RWPE2 (cell line): ENCODE measurements at regions not wholly inside any gene's neighbourhood (a gene's known extent, or its start where the extent isn't known, plus 50 kb on each side); places are given as distances from the start of the nearest gene placed in this dataset.

Experiments used
- ATAC-seq: fragments of 200-7000 bp; cut with Tn5 transposase; 3 replicates; pipeline ENCODE4 v1.9.1; 2021; ENCODE audit warnings: low read depth
- DNase-seq: peaks from one replicate; pipeline ENCODE4 v3.0.0-alpha.2; 2020; ENCODE audit warnings: low spot score
- H3K27ac ChIP-seq: fragments of 450-650 bp; 2 replicates; pipeline ENCODE4 v1.5.1; 2017; ENCODE audit warnings: mild to moderate bottlenecking; ENCODE audit not compliant: poor library complexity, severe bottlenecking
- H3K27me3 ChIP-seq: fragments of 250-450 bp; sonication (Bioruptor Pico); 2 replicates; pipeline ENCODE4 v1.5.1; 2021; ENCODE audit warnings: mild to moderate bottlenecking, moderate library complexity; ENCODE audit not compliant: insufficient read depth, poor library complexity, severe bottlenecking
- H3K36me3 ChIP-seq: fragments of 250-450 bp; sonication (Bioruptor Pico); 2 replicates; pipeline ENCODE4 v1.5.1; 2020; ENCODE audit warnings: low read depth, mild to moderate bottlenecking, moderate library complexity
- H3K4me1 ChIP-seq: fragments of 250-450 bp; sonication (Bioruptor Pico); 2 replicates; pipeline ENCODE4 v1.5.1; 2021; ENCODE audit warnings: mild to moderate bottlenecking, moderate library complexity; ENCODE audit not compliant: insufficient read depth, poor library complexity, severe bottlenecking
- H3K4me3 ChIP-seq: fragments of 250-450 bp; sonication (Bioruptor Pico); 2 replicates; pipeline ENCODE4 v1.5.1; 2021; ENCODE audit warnings: mild to moderate bottlenecking, moderate library complexity; ENCODE audit not compliant: severe bottlenecking
- H3K9me3 ChIP-seq: fragments of 250-450 bp; sonication (Bioruptor Pico); 2 replicates; pipeline ENCODE4 v1.5.1; 2021; ENCODE audit warnings: mild to moderate bottlenecking, moderate library complexity; ENCODE audit not compliant: severe bottlenecking
- CTCF ChIP-seq: fragments of 450-650 bp; IDR thresholded peaks from one replicate; pipeline ENCODE4 v1.5.1; 2017; ENCODE audit warnings: mild to moderate bottlenecking, moderate library complexity; ENCODE audit not compliant: poor library complexity, severe bottlenecking

- no peak for TF ChIP-seq CTCF
- ATAC-seq: no peak
- Histone ChIP-seq H3K36me3 (no peaks in the 10 kb centered on the region), H3K4me1 (peaks cover 6% of the 10 kb centered on the region), H3K9me3 (no peaks in the 10 kb centered on the region), H3K4me3 (no peak overlapping the region), H3K27me3 (no peaks in the 10 kb centered on the region), H3K27ac (no peak overlapping the region)
- no peak for DNase-seq
Observed at GRCh38 chr13:44165221-44165888, 208.3 kb upstream of the SERP2 start.

DNA sequence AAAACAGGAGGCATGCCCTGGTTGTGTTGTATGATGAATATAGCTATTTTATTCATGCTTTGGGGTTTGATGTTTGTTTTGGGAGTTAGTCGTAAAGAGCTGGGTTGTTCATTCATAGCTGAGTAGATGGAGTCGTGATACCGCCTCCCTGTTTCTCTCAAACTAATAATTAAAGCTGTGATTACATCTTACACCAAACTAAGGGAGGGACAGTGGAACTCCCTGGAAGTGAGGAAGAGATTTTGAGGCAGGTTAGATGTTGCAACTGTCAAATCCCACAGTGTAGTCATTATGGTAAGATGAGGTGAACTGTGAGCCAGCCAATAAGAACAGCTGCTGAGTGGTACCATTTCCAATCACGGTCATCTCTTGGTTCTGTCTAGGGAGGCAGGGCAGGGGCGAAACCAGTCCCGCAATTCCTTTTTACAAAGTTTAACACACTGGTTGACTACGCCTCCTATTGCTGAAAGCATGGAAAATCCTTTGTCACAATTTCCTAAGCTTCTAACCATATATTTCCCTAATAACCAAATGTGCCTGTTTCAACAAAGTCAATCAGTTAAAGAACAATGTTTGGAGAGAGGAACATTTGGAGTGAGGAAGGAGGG, 207.6 kb upstream of the SERP2 start:
- TF ChIP-seq CTCF: no peak
- Histone ChIP-seq H3K27me3 (no peaks in the 10 kb centered on the region), H3K4me3 (no peak overlapping the region), H3K27ac (no peak overlapping the region), H3K4me1 (no peaks in the 10 kb centered on the region), H3K36me3 (no peaks in the 10 kb centered on the region), H3K9me3 (no peaks in the 10 kb centered on the region)
- DNase-seq: no peak
- ATAC-seq: no peak

- ATAC-seq: no peak
Observed at GRCh38 chr13:44169018-44169911, 204.4 kb upstream of the SERP2 start.

GRCh38 chr13:44170731-44171130, 202.9 kb upstream of the SERP2 start:
- no peaks in the 10 kb centered on the region for H3K27me3 ChIP-seq
- no peaks in the 10 kb centered on the region for H3K4me1 ChIP-seq
- ATAC-seq (no peak), DNase-seq (no peak)
- H3K27ac ChIP-seq: no peak overlapping the region
- TF ChIP-seq CTCF: no peak
- no peaks in the 10 kb centered on the region for H3K9me3 ChIP-seq
- no peaks in the 10 kb centered on the region for H3K36me3 ChIP-seq
- H3K4me3 ChIP-seq: no peak overlapping the region

More at GRCh38 chr13:44169018-44169911, 204.4 kb upstream of the SERP2 start:
- Histone ChIP-seq H3K4me3 (no peak overlapping the region), H3K36me3 (no peaks in the 10 kb centered on the region), H3K27ac (no peak overlapping the region), H3K27me3 (no peaks in the 10 kb centered on the region), H3K4me1 (no peaks in the 10 kb centered on the region), H3K9me3 (no peaks in the 10 kb centered on the region)
- DNase-seq: no peak
- TF ChIP-seq CTCF: no peak
